ENCODE measurements at regions not wholly inside any gene's neighbourhood (a gene's known extent, or its start where the extent isn't known, plus 50 kb on each side); places are given as distances from the start of the nearest gene placed in this dataset.
A peak's percentile ranks its signal among the peaks of the same experiment; 100 is the strongest.
"Not testable (repeated sequence)": the region's sequence is repeated elsewhere in the genome, so short reads cannot be mapped to it uniquely, and the experiment has no call there.

DNA sequence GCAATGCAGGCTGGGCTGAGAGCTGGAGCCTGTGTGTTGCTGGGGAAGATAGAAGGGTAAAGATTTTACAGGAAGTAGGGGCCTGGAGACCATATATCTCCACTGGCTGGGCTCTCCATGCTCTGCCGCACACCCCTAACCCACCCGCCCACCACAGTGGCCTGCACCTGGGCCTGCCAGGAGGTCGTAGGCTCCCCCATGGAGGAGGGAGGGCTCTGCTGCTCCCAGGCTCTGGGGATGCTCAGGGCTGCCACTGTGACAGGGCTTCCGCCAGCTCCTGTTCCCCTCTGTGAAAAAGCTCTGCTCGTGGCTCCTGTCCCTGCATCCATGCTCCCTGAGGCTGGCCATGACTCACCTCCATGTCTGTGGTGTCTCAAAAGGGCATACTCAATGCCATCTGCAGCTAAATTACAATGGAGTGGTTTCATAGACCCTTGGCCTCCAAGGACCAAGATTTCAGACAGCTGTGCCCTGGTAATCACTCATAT lies 106.0 kb downstream of the CXCL12 start:
- peaks cover 2% of the 10 kb centered on the region for H3K27me3 ChIP-seq (ENCODE audit: control insufficient read depth, insufficient read depth, low read length)
- H3K9me3 ChIP-seq (replicated peaks; ENCODE audit: control insufficient read depth, low read depth, low read length) = no peaks in the 10 kb centered on the region
- H3K27ac ChIP-seq (ENCODE audit: low read length) = no peak overlapping the region
- DNase-seq = no peak
- 50% methylated on average over 2 of the region's 5 CpGs for WGBS (ENCODE audit: insufficient coverage)
- H3K36me3 ChIP-seq (ENCODE audit: control insufficient read depth, insufficient read depth, low read length) = no peaks in the 10 kb centered on the region
- H3K4me3 ChIP-seq (ENCODE audit: low read length) = no peak overlapping the region
- peaks cover 14% of the 10 kb centered on the region for H3K4me1 ChIP-seq (ENCODE audit: control insufficient read depth, insufficient read depth, low read length)

DNA sequence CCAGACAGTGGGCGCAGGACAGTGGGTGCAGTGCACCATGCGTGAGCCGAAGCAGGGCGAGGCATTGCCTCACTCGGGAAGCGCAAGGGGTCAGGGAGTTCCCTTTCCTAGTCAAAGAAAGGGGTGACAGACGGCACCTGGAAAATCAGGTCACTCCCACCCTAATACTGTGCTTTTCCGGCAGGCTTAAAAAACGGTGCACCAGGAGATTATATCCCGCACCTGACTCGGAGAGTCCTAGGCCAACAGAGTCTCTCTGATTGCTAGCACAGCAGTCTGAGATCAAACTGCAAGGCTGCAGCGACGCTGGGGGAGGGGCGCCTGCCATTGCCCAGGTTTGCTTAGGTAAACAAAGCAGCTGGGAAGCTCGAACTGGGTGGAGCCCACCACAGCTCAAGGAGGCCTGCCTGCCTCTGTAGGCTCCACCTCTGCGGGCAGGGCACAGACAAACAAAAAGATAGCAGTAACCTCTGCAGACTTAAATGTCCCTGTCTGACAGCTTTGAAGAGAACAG lies 116.4 kb downstream of the CXCL12 start:
- 98% methylated on average over 6 of the region's 16 CpGs for WGBS (ENCODE audit: insufficient coverage)
- H3K4me3 ChIP-seq (ENCODE audit: low read length) = not testable (repeated sequence)

DNA sequence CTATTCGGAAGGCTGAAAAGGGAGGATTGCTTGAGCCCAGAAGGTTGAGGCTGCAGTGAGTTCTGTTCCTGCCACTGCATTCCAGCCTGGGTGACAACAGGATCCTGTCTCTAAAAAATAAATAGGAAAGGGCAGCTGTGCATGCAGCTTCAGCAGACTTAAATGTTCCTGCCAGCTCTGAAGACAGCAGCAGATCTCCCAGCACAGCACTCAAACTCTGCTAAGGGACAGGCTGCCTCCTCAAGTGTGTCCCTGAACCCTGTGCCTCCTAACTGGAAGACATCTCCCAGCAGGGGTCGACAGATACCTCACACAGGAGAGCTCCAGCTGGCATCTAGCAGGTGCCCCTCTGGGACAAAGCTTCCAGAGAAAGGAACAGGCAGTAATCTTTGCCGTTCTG lies 117.9 kb downstream of the CXCL12 start:
- Histone ChIP-seq H3K27ac (ENCODE audit: low read length) (no peak overlapping the region), H3K4me3 (ENCODE audit: low read length) (no peak overlapping the region), H3K9me3 (replicated peaks; ENCODE audit: control insufficient read depth, low read depth, low read length) (no peaks in the 10 kb centered on the region), H3K36me3 (ENCODE audit: control insufficient read depth, insufficient read depth, low read length) (no peaks in the 10 kb centered on the region), H3K27me3 (ENCODE audit: control insufficient read depth, insufficient read depth, low read length) (no peaks in the 10 kb centered on the region), H3K4me1 (ENCODE audit: control insufficient read depth, insufficient read depth, low read length) (peaks cover 8% of the 10 kb centered on the region)
- no peak for DNase-seq
- 84% methylated on average over 3 of the region's 3 CpGs for WGBS (ENCODE audit: insufficient coverage)

More for the DNA sequence above, 116.4 kb downstream of the CXCL12 start:
- H3K4me1 ChIP-seq (ENCODE audit: control insufficient read depth, insufficient read depth, low read length); H3K27ac ChIP-seq (ENCODE audit: low read length); H3K27me3 ChIP-seq (ENCODE audit: control insufficient read depth, insufficient read depth, low read length); DNase-seq; H3K36me3 ChIP-seq (ENCODE audit: control insufficient read depth, insufficient read depth, low read length); H3K9me3 ChIP-seq (replicated peaks; ENCODE audit: control insufficient read depth, low read depth, low read length): not testable (repeated sequence)

DNA sequence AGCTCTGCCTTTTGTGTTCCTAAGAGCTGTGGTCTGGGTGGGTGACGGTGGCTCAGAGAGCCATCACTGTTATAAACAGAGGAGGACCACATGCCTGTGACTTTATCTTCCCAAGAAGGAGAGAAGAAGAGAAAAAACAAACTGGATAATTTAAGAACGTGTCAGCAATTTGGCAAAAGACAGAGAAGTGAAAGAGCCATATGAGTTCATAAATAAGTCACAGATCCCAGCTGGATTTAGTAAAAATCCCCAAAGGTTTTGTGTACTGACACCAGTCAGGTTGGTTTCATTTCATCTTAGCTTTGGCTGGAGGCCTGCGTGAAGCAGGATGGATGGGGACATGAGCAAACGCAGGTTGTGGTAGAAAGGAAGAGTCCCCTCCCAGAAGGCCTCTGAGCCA lies 120.7 kb downstream of the CXCL12 start:
- Histone ChIP-seq H3K27ac (ENCODE audit: low read length) (no peak overlapping the region), H3K4me1 (ENCODE audit: control insufficient read depth, insufficient read depth, low read length) (peaks cover 21% of the 10 kb centered on the region), H3K9me3 (replicated peaks; ENCODE audit: control insufficient read depth, low read depth, low read length) (no peaks in the 10 kb centered on the region), H3K36me3 (ENCODE audit: control insufficient read depth, insufficient read depth, low read length) (no peaks in the 10 kb centered on the region), H3K4me3 (ENCODE audit: low read length) (no peak overlapping the region), H3K27me3 (ENCODE audit: control insufficient read depth, insufficient read depth, low read length) (no peaks in the 10 kb centered on the region)
- DNase-seq = peak; percentile 54
- 29% methylated on average over 4 of the region's 4 CpGs for WGBS (ENCODE audit: insufficient coverage)

DNA sequence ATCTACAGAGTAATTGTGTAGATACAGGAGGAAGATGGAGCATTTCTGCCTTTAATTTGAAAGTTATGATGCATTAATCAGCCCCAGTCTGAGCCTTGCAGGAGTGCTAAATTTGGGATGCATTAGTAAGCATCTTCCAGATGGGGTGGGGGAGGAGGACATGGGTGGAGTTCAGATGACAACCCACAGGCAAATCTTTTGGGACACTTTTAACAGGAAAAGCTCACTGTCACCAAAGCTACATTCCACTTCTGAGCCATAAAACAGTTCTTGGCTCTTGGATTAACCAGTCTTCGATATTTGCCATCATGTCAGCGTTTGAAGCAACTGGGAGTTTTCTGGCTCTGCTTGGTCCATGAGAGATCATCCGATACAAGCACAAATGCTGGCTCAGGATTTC lies 121.1 kb downstream of the CXCL12 start:
- 24% methylated on average over 3 of the region's 3 CpGs for WGBS (ENCODE audit: insufficient coverage)
- Histone ChIP-seq H3K4me3 (ENCODE audit: low read length) (no peak overlapping the region), H3K9me3 (replicated peaks; ENCODE audit: control insufficient read depth, low read depth, low read length) (no peaks in the 10 kb centered on the region), H3K36me3 (ENCODE audit: control insufficient read depth, insufficient read depth, low read length) (no peaks in the 10 kb centered on the region), H3K27me3 (ENCODE audit: control insufficient read depth, insufficient read depth, low read length) (no peaks in the 10 kb centered on the region), H3K4me1 (ENCODE audit: control insufficient read depth, insufficient read depth, low read length) (peaks cover 21% of the 10 kb centered on the region), H3K27ac (ENCODE audit: low read length) (no peak overlapping the region)
- DNase-seq = peak; percentile 32

DNA sequence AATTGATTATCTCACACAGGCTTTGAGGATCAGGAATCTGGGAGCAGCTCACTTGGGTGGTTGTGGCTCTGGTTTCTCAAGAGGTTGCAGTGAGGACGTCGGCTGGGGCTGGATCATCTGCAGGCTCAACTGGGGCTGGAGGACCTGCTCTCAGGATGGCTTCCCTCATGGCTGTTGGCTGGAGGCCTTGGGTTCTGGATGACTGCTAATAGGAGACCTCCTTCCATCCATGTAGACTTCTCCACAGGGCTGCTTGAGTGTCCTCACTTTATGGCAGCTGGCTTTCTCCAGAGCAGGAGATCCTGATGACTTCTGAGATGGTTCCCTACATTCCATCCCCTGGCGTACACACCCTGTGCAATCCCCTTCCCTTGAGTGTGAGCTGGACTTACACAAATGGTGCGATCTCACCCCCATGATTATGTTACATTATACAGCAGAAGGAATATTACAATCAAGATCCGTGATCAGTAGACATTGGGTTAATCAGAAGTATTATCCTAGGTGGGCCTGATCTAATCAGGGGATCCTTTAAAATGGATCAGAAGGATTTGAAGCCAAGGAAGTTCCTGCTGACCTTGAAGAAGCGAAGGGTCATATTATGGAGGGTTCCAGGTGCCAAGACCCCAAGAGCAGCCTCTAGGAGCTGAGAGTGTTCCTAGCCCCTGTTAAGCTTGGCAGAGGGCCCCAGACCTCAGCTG lies 122.2 kb downstream of the CXCL12 start:
- no peak for DNase-seq
- 81% methylated on average over 3 of the region's 6 CpGs for WGBS (ENCODE audit: insufficient coverage)
- Histone ChIP-seq H3K9me3 (replicated peaks; ENCODE audit: control insufficient read depth, low read depth, low read length) (no peaks in the 10 kb centered on the region), H3K27me3 (ENCODE audit: control insufficient read depth, insufficient read depth, low read length) (no peaks in the 10 kb centered on the region), H3K4me3 (ENCODE audit: low read length) (no peak overlapping the region), H3K4me1 (ENCODE audit: control insufficient read depth, insufficient read depth, low read length) (peaks cover 21% of the 10 kb centered on the region), H3K27ac (ENCODE audit: low read length) (no peak overlapping the region), H3K36me3 (ENCODE audit: control insufficient read depth, insufficient read depth, low read length) (no peaks in the 10 kb centered on the region)

DNA sequence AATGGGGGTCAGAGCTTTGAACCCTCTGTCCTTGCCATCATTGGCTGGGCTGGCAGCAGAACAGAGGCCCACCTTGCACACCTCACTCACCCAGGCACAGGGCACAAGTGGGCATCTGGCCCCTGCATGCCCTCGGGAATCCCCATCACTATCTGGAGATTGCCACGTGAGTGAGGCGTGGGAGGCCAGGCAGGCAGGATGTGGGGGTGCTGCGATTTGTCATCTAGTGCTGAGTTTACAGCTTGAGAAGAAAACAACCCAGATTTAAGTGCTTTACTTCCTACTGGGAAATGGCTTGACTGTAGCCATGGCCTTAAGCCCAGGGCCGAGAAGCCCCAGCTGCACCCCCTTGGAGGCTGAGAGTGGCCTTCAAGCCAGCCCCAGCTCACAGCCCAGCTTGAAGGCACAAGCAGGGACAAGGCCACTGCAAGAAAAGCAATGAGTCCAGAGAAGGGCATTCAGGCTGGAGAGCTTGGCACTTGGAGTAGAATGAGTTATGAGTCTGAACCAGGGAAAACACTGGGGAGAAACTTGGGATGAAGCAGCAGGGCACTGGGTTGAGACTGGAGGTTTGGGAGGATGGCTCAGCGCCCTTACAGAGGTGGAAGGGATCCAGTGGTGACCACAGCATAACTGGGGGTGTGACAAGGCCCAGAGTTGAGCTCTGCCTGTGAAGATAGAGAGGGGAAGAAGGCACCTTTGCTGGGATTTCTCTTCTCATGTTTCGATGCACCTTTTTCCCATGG lies 123.0 kb downstream of the CXCL12 start:
- H3K9me3 ChIP-seq (replicated peaks; ENCODE audit: control insufficient read depth, low read depth, low read length) = no peaks in the 10 kb centered on the region
- H3K4me3 ChIP-seq (ENCODE audit: low read length) = no peak overlapping the region
- no peaks in the 10 kb centered on the region for H3K36me3 ChIP-seq (ENCODE audit: control insufficient read depth, insufficient read depth, low read length)
- H3K27me3 ChIP-seq (ENCODE audit: control insufficient read depth, insufficient read depth, low read length) = no peaks in the 10 kb centered on the region
- H3K27ac ChIP-seq (ENCODE audit: low read length) = no peak overlapping the region
- DNase-seq = peak; percentile 61
- peaks cover 21% of the 10 kb centered on the region for H3K4me1 ChIP-seq (ENCODE audit: control insufficient read depth, insufficient read depth, low read length)
- 48% methylated on average over 3 of the region's 7 CpGs for WGBS (ENCODE audit: insufficient coverage)

DNA sequence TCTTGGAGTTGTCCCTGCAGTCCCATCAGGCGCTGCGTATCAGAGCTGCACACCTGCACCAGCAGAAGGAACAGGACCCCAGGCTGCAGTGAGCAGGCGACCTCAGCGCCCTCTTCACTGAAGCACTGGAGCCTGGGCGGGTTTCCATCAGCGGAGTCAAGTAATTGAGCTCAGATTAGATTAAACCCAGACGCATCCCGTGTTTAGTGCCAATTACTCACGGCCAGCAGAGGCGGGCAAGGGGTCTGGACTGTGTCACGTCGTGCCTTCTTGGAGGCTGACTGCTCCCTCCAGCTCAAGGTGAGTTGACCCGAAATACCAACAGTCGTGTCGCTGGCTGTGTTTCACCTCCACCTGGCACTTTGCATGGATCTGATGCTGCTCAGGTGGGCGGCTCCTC lies 123.6 kb downstream of the CXCL12 start:
- DNase-seq = no peak
- no peaks in the 10 kb centered on the region for H3K36me3 ChIP-seq (ENCODE audit: control insufficient read depth, insufficient read depth, low read length)
- H3K27ac ChIP-seq (ENCODE audit: low read length) = no peak overlapping the region
- peaks cover 21% of the 10 kb centered on the region for H3K4me1 ChIP-seq (ENCODE audit: control insufficient read depth, insufficient read depth, low read length)
- no peaks in the 10 kb centered on the region for H3K9me3 ChIP-seq (replicated peaks; ENCODE audit: control insufficient read depth, low read depth, low read length)
- no peaks in the 10 kb centered on the region for H3K27me3 ChIP-seq (ENCODE audit: control insufficient read depth, insufficient read depth, low read length)
- no peak overlapping the region for H3K4me3 ChIP-seq (ENCODE audit: low read length)
- 42% methylated on average over 16 of the region's 16 CpGs for WGBS (ENCODE audit: insufficient coverage)

DNA sequence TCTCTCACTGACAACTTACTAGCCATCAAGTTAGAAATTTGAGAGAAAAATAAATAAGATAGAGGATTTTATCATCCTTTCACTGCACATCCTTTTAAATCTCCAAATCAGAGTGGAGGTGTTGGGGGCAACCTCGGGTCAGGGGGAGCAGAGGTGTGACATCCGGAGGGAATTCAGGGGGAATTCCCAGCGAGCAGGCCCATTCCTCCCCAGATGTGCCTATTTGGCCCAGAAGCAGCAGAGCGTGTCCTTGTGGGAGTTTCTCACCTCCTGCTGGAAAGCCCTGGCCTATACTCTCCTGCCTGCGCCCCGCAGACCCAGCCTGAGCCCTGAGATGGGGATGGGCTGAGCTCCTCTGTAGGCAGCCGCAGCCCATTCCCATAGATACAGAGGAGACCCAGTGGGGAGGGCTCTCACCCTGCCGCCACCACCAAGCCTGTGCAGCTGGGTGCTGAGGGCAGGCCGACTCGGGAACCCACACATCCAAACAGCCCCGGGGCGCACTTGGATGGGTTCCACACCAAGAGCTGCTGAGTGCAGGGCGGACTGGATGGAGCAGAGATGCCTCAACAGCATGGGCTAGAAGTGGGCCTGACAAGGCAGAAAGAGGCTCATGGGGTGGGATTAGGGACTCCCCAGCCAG lies 124.5 kb downstream of the CXCL12 start:
- Histone ChIP-seq H3K27me3 (ENCODE audit: control insufficient read depth, insufficient read depth, low read length) (no peaks in the 10 kb centered on the region), H3K4me3 (ENCODE audit: low read length) (no peak overlapping the region), H3K27ac (ENCODE audit: low read length) (no peak overlapping the region), H3K36me3 (ENCODE audit: control insufficient read depth, insufficient read depth, low read length) (no peaks in the 10 kb centered on the region), H3K4me1 (ENCODE audit: control insufficient read depth, insufficient read depth, low read length) (peaks cover 21% of the 10 kb centered on the region), H3K9me3 (replicated peaks; ENCODE audit: control insufficient read depth, low read depth, low read length) (no peaks in the 10 kb centered on the region)
- DNase-seq = no peak
- WGBS (ENCODE audit: insufficient coverage) = 78% methylated on average over 10 of the region's 13 CpGs

Data from muscle of leg (tissue), 3 donors.